UCSD-AML1 (cell line): ENCODE measurements at regions not wholly inside any gene's neighbourhood (a gene's known extent, or its start where the extent isn't known, plus 50 kb on each side); places are given as distances from the start of the nearest gene placed in this dataset.

Source experiments
- DNase-seq: peaks from one replicate; lab custom pipeline; 2025; ENCODE audit not compliant: unreplicated experiment; lab: John Stamatoyannopoulos, UW

- DNase-seq = no peak
Measured at GRCh38 chr6:45791211-45792168, 224.2 kb downstream of the CLIC5 start.

GRCh38 chr6:45789238-45789637 is 226.4 kb downstream of the CLIC5 start:
- no peak for DNase-seq

GRCh38 chr6:45787384-45787783 is 228.3 kb downstream of the CLIC5 start:
- DNase-seq = no peak

DNA sequence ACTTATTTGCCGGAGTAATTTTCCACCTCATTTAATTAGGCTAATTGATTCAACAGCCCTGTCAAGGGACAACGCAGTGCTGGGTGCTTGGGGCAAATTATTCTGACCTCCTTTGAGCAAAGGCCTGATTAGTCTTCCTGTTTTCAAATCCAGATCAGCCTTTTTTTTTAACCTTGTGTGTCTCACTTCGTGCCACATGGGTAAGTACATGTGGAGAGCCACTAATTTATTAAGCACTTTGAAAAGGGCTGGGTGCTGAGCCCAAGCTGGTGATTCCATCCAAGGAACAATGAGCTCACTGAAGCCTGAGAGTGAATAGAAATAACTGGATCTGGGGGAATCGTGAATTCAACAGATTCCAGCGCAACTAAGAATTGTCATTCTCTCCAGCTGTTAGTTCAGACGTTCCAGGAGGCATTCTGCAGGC is 229.3 kb downstream of the CLIC5 start:
- DNase-seq = no peak

GRCh38 chr6:45784250-45784649 is 231.4 kb downstream of the CLIC5 start:
- DNase-seq = no peak

DNA sequence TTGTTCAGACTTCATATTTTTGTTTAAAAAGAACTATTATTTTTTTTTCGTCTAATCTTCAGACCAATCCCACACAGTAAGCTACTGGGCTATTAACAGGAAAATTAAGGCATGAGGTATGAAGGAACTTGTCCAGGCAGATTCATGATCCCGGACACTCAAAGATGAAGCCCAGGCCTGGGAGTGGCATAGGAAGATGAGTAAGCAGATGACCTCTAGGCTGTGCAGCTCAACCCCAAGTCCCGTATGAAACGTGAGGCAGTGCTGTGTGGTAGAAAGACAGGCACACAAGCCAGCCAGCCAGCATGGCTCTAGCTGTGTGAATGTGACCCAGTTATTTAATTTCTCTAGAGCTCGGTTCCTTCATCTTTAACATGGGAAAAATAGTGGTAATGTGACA is 231.9 kb downstream of the CLIC5 start:
- DNase-seq = no peak

- no peak for DNase-seq
Measured at GRCh38 chr6:45781890-45782289, 233.8 kb downstream of the CLIC5 start.

DNA sequence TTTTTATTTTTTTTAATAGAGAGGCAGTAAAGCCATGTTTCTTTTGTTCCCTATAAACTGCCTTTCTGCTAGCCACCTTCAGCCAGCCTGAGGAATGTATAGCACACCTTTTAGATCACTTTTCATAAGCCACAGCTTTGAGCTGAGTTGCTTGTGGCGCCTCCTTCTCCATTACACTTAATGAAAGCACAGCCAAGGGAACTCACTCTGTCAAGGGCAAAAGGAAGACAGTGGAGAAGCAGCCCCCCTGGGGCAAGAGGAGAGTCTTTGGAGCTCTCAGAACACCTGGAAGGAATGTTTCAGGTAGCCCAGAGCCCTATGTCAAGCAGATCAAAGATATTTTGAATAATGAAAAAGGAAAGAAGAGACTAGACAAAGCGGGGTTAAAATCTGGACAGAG is 235.1 kb downstream of the CLIC5 start:
- DNase-seq = no peak

- no peak for DNase-seq
Measured at GRCh38 chr6:45775026-45775697, 240.5 kb downstream of the CLIC5 start.

DNA sequence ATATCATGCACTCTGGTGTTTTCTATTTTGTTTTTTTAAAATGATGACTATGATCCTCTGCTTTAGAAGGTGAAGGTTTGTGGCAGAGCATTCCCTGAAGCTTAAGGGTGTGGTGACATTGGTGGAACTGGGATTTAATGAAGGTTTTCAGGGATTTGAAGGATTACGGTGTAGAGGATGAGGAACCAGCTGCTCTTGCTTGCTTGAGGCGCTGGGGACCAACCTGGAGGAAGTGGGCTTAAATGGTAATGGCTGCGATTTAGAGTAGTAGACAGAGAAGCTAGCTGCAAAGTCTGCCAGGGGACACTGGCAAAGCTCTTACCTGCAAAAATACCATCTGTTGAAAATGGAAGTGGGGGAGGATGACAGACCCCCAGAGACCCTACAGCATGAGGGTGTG is 241.8 kb downstream of the CLIC5 start:
- DNase-seq = no peak

DNA sequence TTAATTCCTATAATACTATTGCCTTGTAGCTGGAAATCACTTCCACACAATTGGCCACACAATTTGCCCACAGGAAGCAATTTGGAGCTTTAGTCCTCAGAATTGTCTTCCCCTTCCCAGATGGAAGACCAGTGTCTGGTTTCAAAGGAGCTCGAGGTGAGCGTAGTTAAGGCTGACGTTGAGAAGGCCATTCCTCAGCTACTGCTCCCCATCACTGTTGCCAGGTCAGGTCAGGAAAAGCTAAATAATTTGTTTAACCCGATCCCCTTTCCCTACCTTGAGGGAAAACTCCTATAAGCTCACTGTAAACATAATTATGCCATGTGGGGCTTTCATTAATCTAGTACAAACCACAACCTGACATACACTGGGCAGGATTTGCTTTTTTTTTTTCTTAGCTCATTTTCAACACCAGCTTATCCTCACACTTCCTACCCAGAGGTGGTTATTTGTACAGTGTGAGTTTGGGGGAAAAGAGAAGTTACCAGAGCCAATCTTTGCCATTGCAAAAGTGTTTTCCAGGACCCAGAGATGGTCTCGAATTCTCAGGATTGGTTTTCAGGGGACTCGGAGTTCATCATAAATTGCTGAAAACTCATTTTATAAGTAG is 242.7 kb downstream of the CLIC5 start:
- no peak for DNase-seq

GRCh38 chr6:45772051-45772450 is 243.6 kb downstream of the CLIC5 start:
- DNase-seq = no peak

DNA sequence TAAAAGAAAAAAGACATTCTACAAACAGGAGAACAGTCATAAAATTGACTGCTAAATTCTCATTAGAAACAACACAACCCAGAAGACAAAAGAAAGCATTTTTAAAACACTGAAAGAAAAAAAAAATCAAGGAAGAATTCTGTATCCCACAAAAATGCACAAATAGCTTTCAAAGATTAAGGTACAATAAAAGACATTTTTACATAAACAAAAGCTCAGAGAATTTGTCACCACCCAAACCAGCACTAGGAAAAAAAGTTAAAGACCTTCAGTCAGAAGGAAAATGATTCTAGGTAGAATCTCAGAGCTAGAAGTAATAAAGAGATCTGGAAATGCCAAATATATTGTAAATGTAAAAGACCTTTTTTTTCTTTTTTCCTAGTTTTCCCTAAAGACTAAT is 252.4 kb downstream of the CLIC5 start:
- DNase-seq = no peak

GRCh38 chr6:45759472-45759810 is 256.2 kb downstream of the CLIC5 start:
- DNase-seq = no peak

- DNase-seq = no peak
Measured at GRCh38 chr6:45758787-45759471, 256.7 kb downstream of the CLIC5 start.

DNA sequence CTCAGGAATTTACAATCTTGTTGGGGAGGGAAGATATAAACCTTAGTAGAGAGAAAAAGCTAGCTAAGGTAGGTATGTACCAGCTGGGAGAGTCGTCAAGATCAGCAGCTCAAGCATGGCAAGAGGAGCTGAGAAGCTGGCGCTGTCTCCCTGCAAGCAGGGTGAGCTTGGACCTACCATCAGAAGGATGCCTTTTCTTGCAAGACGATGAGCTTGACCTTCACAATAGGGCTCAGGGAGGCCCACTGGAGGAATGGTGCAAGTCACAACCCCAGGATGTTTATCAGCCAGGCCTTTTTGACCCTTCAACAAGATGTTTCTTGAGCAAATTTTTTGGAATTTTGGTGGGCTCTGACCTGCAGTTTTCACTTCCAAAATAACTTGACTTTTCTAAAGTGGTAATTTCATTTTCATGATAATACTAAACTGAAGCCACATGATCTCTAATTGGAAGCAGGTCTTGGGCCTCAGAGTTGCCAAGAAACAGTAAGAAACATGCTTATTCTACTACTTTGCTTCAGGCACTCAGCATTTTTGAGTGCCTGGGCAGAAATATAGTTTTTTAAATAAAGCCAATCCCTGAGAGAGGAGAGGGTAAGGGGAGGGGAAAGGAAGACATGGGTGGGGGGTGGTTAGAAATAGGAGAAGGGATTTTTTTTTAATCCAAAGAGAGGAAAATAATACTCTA is 258.1 kb downstream of the CLIC5 start:
- DNase-seq = no peak

DNA sequence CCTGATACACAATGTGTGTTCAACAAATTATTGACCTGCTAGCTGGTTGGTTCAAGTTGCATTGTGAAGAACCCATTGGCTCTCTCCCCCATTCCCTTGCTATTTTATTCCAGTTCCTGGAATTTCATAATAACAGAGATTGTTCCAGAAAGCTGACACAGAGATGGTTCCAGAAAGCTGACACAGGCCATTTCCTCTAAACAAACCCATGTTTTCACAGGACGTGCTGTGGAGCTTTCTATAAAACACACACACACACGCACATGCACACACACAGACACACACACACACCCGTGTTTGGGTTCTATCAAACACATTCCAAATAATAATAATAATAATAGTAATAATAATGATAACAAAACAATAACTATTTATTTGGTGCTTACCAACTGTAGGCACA is 259.1 kb downstream of the CLIC5 start:
- no peak for DNase-seq

DNA sequence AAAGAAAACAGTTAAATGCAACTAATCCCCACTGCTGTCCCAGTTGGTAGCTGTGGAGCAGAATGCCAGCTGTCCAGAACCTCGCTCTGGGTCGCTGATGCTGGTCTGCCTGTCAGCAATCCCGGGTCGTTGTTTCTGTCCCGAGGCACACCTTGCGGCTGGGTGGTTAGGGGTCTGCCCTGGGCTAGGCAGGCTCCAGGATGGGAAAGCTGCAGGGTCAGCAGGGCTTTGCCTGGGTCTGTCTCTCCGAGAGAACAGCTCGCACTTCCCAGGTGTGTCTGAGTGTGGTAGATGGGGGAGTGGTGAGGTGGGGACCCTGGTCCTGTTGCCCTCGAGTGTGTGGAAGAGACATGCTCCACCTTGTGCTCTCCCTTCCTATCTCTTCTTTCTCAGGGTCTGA is 261.2 kb downstream of the CLIC5 start:
- no peak for DNase-seq

DNA sequence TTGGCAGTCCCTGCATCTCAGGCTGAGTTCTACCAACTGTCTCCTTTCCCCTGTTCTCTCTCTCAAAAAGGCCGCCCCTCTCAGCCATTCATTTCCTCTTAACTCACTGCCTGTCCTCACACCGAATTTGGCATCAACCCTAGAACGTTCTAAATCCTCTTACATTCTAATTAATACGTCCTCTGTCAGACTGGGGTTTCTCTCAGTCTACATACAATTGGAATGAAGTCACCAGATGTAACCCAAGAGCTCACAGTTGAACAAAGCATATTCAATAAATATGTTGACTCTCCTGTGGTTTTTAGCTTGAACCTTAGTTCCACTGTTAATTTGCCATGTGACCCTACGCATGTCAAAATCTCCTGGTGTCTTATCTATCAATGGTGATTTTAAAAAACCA is 269.6 kb downstream of the CLIC5 start:
- DNase-seq = no peak

GRCh38 chr6:45743028-45743615 is 272.5 kb downstream of the CLIC5 start:
- DNase-seq = peak; percentile 32
